Esophagus mucosa (tissue), 1 donor: ENCODE measurements at regions not wholly inside any gene's neighbourhood (a gene's known extent, or its start where the extent isn't known, plus 50 kb on each side); places are given as distances from the start of the nearest gene placed in this dataset.
"Not testable (repeated sequence)": the region's sequence is repeated elsewhere in the genome, so short reads cannot be mapped to it uniquely, and the experiment has no call there.

ENCODE experiments used
- ATAC-seq: fragments of 200-7000 bp; cut with Tn5 transposase; one replicate; pipeline ENCODE4 v1.9.1; 2020
- donor health status: DM: yes; HTN: yes; CAD: no.

DNA sequence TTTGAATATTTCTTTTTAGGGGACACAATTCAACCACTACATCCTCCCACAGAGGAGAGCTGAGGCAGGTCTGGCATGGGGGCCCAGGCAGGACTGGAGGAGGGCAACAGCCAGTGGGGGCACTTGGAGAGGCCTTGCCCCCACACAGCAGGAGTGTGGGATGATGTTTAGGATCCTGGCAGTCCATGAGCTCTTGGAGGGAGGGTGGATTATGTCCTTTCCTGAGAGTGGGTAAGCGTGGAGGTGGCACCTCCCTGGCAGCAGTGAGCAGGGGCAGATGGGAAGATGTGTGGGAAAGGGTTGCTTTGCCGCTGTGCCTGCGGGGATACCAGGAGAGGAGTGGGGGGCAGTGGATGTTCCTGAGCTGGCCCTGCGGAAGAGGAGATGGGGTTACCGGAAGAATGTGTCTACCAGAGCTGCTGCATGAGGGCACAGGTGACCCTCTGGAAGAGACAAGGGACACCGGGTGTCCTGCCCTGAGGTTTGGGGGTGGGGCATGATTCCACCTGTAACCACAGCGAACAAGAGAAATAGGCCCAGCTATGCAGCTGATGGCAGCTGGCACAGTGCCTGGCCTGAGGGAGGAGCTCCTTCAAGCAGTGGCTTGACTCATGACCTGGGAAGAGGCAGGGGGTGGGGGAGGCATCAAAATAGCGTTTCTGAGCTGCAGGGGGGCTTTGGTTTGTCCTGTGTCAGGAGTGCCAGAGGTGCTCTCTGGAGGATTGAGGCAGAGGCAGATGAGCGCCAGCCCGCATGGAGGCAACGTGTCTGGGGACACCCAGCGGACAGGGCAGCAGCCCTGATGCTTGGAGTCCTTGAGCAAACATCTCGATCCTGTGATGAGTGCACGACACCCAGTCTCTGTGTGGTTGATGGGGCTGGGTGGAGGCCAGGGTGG, 123.9 kb upstream of the TMPRSS2 start:
- peak; percentile 21 for ATAC-seq

DNA sequence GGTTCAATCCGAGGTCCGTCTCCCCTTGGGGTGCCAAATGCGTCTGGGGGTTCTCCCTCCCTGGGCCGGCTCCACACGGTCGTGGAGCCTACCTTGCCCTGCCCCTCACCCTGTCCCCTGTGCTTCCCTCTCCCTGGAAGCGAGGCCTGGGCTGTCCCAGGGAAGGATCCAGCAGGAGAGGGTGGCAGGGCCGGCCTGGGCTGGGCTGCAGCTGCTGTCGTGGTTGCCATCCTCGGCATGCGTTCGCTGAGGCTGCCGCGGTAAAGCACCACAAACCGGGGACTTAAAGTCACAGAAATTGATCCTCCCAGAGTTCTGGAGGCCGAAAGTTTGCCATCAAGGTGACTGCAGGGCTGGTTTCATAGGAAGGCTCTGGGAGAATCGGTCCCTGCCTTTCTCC, 123.0 kb upstream of the TMPRSS2 start:
- peak; percentile 2 for ATAC-seq

DNA sequence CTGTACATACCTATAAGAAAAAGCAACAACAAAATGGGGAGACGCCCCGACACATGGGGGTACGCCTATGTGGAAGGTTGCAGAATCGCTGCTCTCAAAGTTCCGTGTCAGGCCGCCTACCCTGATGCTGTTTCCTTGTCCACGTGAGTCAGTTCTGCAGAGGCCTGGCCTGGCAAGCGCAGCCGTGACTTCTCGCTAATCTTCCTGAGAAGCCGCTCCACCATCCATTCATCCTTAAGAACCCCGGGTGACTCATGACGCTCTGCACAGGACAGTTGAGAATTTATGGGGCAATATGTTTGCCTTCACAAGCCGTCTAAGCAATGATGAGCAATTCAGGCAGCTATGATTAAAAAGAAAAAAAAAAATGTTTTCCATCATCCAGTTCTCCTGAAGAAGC, 122.3 kb upstream of the TMPRSS2 start:
- peak; percentile 88 for ATAC-seq

DNA sequence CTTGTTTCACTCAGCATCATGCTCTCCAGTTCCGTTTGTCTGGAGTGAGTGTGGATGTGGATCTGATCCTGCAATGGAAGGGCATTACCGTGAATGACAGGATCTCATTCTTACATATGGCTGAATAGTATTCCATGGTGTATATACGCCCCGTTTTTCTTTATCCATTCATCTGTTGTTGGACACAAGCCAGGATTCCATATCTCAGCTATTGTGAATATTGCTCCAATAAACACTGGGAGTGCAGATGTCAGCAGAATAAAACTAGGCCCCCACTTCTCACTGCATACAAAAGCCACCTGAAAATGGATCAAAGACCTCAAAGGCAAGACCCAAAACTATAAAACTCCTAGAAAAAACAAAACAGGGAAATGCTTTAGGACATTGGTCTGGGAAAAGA, 120.3 kb upstream of the TMPRSS2 start:
- ATAC-seq, result no peak

DNA sequence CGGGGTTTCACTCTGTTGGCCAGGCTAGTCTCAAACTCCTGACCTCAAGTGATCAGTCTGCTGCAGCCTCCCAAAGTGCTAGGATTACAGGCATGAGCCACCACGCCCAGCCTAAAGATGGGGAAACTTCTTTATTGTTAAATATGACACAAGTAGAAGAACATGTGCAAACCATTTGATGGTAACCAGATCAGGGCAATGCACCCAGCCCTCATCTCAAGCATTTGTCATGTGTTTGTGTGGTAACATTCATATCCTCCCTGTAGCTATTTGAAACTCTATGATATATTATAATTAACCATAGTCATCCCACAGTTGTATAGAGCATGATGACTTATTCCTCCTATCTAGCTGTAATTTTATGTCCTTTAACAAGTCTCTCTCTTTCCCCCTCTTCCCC, 119.5 kb upstream of the TMPRSS2 start:
- ATAC-seq, result no peak

DNA sequence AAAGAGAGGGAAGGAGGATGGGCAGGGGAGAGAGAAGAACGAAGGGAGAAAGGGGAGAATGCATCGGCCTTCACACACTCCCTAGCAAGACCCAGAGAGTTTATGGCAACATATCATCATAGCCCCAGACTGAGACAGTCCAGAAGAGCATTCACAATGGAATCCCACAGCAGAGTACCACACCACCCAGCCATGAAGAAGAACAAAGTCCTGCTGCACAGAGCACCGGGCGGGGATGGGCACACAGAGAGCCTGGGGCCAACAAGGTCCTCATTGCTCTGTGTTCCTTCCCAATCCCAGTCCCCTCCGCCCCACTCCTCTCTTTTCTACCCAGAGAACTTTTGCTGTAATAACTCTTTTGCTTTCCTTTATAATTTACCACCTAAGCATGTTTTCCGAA, 118.1 kb upstream of the TMPRSS2 start:
- ATAC-seq, result no peak

DNA sequence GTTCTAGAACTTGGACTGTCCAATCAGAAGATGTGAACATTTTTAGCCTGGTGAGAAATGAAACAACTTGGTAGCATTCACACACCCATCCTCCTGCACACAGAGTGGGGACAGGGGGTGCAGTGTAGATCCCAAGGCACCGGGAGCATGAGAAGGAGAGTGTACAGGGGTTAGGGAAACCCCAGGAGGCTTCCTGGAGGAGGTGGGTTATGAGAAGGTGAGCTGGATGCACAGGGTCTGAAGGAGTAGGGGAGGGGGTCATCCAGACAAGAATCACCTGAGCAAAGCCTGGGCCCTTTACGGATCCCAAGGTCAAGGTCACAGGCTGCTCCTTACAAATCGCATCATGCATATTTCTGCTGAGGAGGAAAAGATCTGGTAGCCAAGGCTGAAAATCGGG, 117.5 kb upstream of the TMPRSS2 start:
- ATAC-seq, result no peak

DNA sequence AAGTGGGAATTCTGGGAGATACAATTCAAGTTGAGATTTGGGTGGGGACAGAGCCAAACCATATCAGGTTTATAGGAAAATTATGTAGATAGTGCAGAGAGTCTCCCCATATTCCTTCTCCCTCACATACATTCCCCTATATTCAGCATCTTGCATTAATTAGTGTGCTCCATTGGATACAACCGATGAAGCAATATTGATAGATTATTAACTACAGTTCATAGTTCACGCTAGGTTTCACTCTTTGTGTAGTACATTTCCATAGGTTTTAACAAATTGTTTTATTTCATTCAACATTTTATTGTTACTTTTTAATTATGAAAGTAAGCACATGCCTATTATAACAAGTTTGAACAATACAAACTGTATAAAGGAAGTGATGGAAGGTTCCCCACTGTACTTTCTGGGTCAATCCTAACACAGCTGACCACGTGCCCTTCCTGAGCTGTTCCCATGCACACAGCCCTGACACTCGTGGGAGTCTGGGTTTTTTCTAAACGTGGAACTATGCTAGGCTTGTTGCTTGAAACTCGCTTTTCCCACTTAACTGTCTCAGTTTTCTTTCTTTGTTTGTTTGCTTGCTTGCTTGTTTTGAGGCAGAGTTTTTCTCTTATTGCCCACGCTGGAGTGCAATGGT, 116.8 kb upstream of the TMPRSS2 start:
- ATAC-seq, result no peak

DNA sequence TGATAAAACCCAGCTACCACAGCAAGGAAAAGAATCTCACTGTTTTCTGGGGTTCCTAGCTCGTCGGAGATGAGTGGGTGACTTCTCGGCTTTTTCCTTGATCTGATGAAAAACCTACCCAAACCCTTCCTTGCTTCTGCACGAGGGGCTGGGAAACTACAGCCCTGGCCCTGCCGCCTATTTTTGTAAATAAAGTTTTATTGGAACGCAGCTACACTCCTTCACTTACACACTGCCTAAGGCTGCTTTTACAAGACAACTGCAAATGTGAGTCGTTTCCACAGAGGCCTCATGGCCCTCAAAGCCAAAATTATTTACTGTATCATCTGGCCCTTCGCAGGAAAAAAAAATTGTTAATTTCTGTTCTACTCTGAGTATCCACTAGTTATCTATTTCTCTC, 116.0 kb upstream of the TMPRSS2 start:
- ATAC-seq, result no peak

DNA sequence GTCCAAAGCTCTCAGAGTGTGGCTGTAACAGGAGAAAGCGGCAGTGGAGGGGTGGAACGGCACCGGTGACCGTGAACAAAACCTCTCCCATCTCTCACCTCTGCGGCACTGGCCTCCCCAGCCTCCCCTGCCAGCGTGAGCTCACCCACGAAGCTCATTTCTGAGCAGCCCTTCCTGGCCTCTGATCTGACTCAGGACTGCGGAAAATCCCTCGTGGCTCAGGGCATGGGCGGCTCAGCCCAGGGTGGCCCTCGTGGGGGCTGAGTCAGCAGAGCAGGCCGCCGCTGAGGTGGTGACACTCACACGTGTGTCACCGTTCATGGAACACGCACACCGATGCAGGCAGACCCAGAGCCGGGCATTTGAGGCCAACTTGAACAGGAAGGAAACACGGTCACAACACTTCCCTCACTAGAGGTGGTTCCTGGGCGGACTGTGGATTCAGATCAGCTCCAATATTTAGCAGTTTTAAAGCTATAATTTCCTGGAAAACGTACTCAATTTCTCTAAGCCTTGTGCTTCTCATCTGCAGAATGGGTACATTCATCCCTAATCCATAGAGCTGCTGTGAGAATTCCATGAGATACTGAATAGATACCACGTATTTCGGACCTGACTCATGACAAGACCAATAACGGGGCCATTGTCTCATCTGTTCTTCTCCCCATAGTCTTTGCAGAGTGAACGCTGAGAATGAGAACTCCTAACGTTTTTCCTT, 115.0 kb upstream of the TMPRSS2 start:
- ATAC-seq, result peak; percentile 89

DNA sequence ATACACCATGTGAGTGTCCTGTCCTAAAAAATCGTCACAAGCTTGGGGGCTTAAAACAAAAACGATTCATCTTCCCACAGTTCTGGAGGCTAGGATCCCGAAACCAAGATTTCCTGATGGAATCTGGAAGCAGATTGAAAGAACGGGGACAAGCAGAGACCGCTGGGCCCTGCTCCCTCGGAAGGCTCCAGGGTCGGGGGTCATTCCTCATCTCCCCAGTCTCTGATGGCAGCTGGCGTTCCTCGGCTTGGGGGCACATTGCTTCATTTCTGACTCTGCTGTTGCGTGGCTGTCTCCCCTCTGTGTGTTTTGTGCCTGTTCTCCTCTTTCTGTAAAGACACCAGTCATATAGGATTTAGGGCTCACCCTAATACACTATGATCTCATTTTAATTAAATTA, 114.2 kb upstream of the TMPRSS2 start:
- ATAC-seq, result no peak

DNA sequence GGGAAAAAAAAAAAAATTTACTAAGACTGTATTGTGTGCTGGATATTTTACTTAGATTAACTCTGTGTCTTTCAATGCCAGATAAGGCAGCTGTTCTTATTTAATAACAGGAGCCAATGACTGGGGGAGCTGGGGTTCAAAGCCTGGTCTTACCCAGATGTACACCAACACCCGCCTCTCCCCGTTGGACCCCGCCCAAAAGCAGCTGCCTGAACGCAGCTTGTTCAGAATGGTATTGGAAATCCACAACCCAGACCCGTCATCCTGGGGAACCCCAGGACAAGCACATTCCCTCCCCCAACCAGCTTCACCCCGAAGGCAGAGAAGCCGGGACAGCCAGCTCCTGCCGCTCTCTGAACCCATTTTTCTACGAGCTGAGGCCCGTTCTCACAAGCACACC, 113.6 kb upstream of the TMPRSS2 start:
- ATAC-seq, result peak; percentile 47

DNA sequence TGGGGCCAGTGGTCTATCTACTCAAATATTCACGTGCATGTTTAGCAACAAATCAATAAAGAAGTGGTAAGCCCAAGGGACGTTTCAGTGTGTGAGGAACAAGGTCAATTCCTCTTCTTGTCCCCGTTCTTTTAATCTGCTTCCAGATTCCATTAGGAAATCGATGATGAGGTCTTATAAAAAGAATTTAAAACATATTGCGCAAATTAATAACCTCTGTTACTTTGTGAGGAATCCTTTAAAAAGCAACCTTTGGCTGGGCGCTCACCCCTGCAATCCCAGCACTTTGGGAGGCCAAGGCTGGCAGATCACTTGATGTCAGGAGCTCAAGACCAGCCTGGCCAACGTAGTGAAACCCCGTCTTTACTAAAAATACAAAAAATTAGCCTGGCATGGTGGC, 113.0 kb upstream of the TMPRSS2 start:
- no peak for ATAC-seq

DNA sequence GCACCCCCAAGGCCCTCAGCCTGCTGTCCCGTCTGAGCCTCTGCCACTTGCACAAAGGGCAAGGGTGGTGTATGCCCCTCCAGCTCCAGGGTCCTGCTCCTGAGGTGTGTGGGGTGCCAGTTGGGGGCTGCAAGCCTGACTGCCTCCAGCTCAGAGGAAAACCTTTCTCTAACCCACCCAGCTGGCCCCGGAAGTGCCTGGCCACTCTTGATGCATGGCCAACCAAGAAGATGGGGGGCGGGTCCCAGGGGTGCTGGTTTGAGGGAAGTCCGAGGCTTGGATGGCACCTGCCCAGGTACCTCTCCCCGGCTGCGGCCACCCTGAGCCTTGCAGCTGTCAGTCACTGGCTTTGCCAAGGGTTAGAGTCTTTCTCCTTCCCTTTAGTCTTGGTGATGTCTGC, 112.6 kb upstream of the TMPRSS2 start:
- ATAC-seq, result no peak

DNA sequence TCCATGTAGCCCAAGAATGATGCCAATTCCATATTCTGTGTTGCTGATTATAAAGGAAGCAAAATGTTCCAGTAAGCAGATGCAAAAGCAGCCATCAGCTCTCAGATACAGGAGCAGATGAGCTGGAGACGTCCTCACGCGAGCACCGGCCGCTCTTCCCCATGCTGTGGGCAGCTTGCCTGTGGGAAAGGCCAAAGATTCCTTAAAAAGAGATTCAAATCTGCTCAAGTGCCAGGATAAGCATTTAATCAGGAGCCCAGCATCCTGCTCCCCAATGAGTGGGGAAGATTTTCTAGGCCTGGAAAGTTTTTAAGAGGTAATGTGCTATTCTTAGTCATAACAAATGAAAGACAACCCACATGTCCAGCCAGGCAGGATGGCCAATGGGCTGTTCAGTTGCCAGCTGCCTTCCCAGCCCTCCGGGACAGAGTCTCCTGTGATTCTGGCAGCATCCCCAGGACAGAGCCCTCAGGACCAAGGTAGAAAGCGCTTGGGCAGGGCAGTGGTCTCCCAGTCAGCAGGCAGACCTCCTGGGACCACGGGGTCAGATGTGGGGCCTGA, 108.2 kb upstream of the TMPRSS2 start:
- ATAC-seq, result no peak

DNA sequence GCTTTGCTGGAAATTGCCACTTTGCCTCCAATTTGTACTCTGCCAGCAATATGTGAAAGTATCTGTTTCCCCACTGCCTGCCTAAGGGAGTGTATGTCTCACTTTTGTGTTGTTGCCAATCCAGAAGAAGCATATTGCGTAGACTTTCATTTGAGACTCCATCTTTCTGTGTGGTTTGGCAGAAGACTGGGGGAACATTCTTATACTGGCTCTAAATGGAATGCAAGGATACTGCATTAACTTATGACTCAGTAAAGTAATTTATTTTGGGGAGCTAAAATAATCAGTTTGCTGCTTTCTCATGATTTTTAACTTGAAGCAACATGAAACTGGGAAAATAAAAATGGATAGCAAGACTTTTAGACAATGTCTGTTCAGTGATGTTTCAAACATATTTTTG, 107.7 kb upstream of the TMPRSS2 start:
- no peak for ATAC-seq

DNA sequence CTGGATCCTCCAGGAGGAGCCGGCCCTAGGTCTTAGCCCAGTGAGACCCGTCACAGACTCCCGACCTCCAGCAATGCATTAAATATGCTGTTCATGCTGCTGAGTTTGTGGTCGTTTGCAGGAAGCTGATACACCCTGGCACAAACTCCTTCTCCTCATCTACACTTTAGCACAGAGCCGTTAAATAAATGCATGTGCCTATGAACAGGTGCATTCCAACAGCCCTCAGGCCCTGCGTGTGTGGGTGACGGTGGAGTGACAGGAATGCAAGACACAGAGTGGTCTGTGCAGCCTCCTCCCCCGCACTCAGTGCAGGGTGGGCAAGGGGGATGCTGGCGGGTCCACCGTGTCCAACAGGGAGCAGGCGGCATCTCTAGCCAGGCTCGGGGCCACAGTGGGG, 106.6 kb upstream of the TMPRSS2 start:
- no peak for ATAC-seq

DNA sequence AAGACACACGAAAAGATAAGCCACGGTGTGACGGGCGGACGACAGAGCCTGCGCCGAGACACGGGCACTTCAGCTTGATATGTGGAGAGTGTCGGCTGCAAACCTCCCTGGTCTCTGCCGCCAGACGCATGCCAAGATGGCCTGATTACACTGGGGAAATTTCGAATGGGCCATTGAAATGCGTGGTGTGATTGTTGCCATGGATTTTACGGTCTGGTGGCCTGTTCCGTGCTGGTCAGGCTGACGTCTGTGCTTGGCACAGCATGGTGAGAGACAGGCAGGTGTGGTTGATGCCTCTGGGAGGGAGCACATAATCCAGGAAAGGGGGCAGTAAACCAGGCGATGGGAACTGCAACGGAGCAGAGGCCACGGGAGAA, 105.6 kb upstream of the TMPRSS2 start:
- ATAC-seq, result no peak

DNA sequence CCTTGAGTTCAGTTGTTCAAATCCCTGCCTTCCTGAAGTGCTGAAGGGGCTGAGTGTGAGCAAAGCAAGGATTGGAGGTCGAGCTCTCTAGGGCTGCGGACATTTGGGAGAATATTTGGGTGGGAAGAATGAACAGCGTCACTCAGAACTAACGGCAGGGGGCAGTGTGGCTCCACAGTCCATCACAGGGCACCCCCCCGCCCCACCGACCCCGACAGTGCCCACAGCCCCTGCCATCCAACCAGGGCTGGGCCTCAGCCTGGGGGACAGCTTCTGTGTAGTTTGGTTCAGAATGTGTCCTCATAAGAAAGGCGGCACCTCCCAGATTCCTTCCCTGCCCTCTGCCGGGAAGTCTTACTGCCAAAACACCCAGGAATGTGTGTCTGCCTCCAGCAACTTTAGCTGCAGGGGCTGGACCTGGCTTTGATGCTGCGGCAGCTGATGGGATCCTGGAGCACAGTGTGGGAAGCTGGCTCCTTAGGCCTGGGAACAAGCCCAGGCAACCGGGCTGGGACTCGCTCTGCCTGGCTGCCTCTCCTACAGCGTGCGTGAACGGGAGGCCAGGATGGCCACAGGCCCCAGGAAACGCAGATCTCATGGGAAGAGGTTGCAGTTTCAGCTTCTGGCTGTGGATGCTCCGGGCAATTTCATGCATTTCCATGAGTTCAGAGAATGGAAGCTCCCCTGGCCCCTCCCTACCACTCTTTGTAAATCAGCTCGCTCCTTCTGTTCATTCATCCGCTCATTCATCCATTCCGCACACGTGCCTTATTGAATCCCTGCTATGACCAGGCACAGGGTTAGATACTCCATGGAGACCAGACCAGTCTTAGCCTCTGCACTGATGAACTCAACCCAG, 104.9 kb upstream of the TMPRSS2 start:
- peak; percentile 84 for ATAC-seq

DNA sequence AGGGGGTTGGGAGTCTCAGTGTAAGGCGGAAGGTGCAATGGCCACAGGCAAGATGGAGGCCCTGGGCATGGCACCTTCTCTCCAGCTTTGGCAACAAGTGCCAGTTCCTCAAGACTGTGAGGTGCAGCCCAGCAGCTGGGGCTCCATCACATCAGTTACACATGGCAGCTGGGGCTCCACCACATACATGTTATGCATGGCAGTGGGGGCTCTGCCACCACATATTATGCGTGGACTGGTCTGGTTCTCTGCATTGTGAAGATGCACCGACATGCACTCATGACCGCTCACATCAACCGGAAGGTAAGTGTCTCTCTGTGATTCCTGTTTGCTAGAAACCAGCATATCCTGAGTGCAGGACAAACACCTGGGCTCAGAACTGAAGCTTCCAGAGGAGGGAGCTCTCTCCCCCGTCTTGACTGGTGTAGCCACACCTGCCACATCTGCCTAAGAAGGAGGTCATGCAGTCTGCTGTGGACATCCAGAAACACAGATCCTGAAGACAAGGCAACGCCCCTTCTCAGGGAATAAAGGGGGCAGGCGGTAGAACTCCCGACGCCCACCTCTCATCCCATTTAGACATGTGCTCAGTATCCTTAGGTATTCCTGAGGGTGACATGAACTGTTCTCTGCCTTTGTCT, 104.1 kb upstream of the TMPRSS2 start:
- ATAC-seq, result peak; percentile 76

DNA sequence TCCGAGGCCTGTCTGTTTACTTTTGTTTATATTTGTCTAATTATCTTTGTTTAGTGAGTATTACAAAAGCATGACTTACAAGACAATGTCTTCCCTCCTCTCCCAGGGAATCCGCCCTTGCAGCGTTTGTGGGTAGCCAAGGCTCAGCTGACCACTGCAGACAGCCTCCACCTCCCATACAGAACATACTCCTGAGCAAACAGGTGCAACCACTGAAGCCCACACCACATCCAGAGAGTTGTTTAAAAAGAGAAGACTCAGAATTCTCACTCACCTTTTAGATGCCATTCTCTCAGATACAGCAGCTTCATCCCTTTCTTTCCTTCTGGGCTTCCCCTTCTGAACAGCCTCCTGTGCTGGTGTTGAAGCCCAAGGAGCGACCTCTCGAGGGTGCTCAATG, 103.5 kb upstream of the TMPRSS2 start:
- ATAC-seq, result no peak

DNA sequence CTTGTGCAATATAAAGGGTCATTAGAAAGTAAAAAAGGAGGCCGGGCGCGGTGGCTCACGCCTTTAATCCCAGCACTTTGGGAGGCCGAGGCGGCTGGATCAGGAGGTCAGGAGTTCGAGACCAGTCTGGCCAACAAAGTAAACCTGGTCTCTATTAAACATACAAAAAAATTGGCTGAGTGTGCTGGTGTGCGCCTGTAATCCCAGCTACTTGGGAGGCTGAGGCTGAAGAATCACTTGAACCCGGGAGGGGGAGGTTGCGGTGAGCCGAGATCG, 102.8 kb upstream of the TMPRSS2 start:
- not testable (repeated sequence) for ATAC-seq
